ENCODE measurements at regions not wholly inside any gene's neighbourhood (a gene's known extent, or its start where the extent isn't known, plus 50 kb on each side); places are given as distances from the start of the nearest gene placed in this dataset.

DNA sequence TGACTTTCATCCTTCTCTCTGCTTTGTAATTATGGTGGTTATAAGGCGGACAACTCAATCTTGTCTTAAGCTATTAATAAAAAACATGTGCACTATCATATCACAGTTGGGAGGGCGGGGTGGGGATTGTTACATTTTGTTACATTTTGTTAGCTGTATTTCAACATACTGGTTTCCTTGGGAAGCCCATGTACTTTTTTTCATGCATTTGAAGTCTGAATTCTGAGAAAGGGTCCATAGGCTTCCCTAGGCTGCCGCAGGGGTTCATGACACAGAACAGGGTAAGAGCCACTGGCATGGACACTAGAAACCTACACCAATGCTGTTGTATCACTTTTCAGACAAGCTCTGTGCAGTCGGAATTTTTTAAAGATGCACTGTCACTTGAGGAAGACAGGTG lies 178.8 kb downstream of the ETS2 start:
- H3K23ac ChIP-seq (ENCODE audit: insufficient read length, low read depth, low read length) = no peak overlapping the region
- no peak overlapping the region for H3K4ac ChIP-seq (ENCODE audit: low read depth, low read length)
- no peak overlapping the region for H2BK12ac ChIP-seq (ENCODE audit: insufficient read length, low read depth, low read length)
- H4K20me1 ChIP-seq (ENCODE audit: control insufficient read depth, insufficient read depth, insufficient read length) = no peaks in the 10 kb centered on the region
- H3K36me3 Mint-ChIP-seq (ENCODE audit: insufficient read depth in 1 of 3, low read depth in 3 of 3) = peaks cover 0 to 6% (median 4%) of the 10 kb centered on the region in 3 experiments; a peak in 3 of 7 replicates
- no peaks in the 10 kb centered on the region for H3K27me3 ChIP-seq (ENCODE audit: insufficient read depth, low read length)
- H3K27me3 Mint-ChIP-seq (ENCODE audit: low read depth) = peaks cover 7% of the 10 kb centered on the region
- no peak for DNase-seq
- H3K27ac Mint-ChIP-seq = no peak overlapping the region
- H2BK120ac ChIP-seq (ENCODE audit: low read depth, low read length, poor library complexity, severe bottlenecking) = no peak overlapping the region
- no peak overlapping the region for H2AK5ac ChIP-seq (ENCODE audit: insufficient read length, low read length)
- no peak overlapping the region for H3K4me3 Mint-ChIP-seq
- H3K4me1 Mint-ChIP-seq = peaks cover 59 to 66% of the 10 kb centered on the region in 2 experiments
- no peaks in the 10 kb centered on the region for H3K23me2 ChIP-seq (ENCODE audit: insufficient read length, low read depth, low read length, poor library complexity, severe bottlenecking)
- TF ChIP-seq, protein P1, sequence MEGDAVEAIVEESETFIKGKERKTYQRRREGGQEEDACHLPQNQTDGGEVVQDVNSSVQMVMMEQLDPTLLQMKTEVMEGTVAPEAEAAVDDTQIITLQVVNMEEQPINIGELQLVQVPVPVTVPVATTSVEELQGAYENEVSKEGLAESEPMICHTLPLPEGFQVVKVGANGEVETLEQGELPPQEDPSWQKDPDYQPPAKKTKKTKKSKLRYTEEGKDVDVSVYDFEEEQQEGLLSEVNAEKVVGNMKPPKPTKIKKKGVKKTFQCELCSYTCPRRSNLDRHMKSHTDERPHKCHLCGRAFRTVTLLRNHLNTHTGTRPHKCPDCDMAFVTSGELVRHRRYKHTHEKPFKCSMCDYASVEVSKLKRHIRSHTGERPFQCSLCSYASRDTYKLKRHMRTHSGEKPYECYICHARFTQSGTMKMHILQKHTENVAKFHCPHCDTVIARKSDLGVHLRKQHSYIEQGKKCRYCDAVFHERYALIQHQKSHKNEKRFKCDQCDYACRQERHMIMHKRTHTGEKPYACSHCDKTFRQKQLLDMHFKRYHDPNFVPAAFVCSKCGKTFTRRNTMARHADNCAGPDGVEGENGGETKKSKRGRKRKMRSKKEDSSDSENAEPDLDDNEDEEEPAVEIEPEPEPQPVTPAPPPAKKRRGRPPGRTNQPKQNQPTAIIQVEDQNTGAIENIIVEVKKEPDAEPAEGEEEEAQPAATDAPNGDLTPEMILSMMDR (conservative IDR thresholded peaks at IDR 0.05) = no peak
- no peaks in the 10 kb centered on the region for H3K9me3 ChIP-seq (ENCODE audit: control insufficient read depth, low read depth, low read length)
- H3K79me1 ChIP-seq (ENCODE audit: insufficient read depth, low read depth, low read length, poor library complexity, severe bottlenecking) = no peaks in the 10 kb centered on the region
- no peaks in the 10 kb centered on the region for H3K79me2 ChIP-seq (ENCODE audit: insufficient read depth, low read length)
- H3K9me3 Mint-ChIP-seq = peaks cover 6% of the 10 kb centered on the region in 2 experiments; a peak in 2 of 5 replicates
- H3K9ac ChIP-seq (ENCODE audit: extremely low read depth, insufficient read length, low read length) = no peak overlapping the region
- H3K56ac ChIP-seq (ENCODE audit: insufficient read length, low read depth, low read length) = no peak overlapping the region
- peaks cover 27% of the 10 kb centered on the region; the same call in 1 of the 2 replicates for H3K4me1 ChIP-seq (ENCODE audit: insufficient read depth, low read length)
- H4K91ac ChIP-seq (ENCODE audit: insufficient read length, low read depth, low read length) = no peak overlapping the region
- H3K4me2 ChIP-seq (ENCODE audit: insufficient read depth, insufficient read length, low read length) = no peak overlapping the region
- H4K8ac ChIP-seq (replicated peaks; ENCODE audit: insufficient read length, low read depth, low read length) = no peak overlapping the region
- no peak overlapping the region for H2AFZ ChIP-seq (ENCODE audit: low read length)
- H2BK15ac ChIP-seq (ENCODE audit: low read depth, low read length) = no peak overlapping the region
- no peak overlapping the region for H3K14ac ChIP-seq (ENCODE audit: insufficient read depth, low read length)
- H4K5ac ChIP-seq (ENCODE audit: insufficient read length, low read depth, low read length) = no peak overlapping the region
- no peak overlapping the region for H2BK20ac ChIP-seq (ENCODE audit: low read depth, low read length, poor library complexity, severe bottlenecking)
- H2BK5ac ChIP-seq (ENCODE audit: insufficient read length, low read length) = no peak overlapping the region
- WGBS (ENCODE audit: extremely low coverage, insufficient read length, low lambda C conversion rate) = no CpG with 5 or more reads among the region's 4 CpGs
- no peak overlapping the region for H3T11ph ChIP-seq (ENCODE audit: low read length)
- no peak overlapping the region for H3K18ac ChIP-seq (ENCODE audit: insufficient read length, low read depth, low read length)
- H3K27ac ChIP-seq (ENCODE audit: insufficient read length, low read depth, low read length) = no peak overlapping the region
